Stimulated activated naive CD8-positive, alpha-beta T cell treated with anti-CD3 and anti-CD28 coated beads, Interleukin-15, Interleukin-2, amounts not matched to agents 100 U/mL and 50 U/mL, for 24 hours (primary cell): ENCODE measurements at regions not wholly inside any gene's neighbourhood (a gene's known extent, or its start where the extent isn't known, plus 50 kb on each side); places are given as distances from the start of the nearest gene placed in this dataset.
A peak's percentile ranks its signal among the peaks of the same experiment; 100 is the strongest.

Experiments
- ATAC-seq: fragments of 150-1000 bp; cut with Tn5 transposase; one replicate; pipeline ENCODE4 v1.10.0; 2021
- DNase-seq: peaks from one replicate; pipeline ENCODE4 v3.0.0; 2021

GRCh38 chr14:100468557-100468956 is 118.7 kb downstream of the BEGAIN start:
- DNase-seq (no peak), ATAC-seq (no peak)

- ATAC-seq = peak; percentile 77
- no peak for DNase-seq
These were observed 117.3 kb downstream of the BEGAIN start for GRCh38 chr14:100469632-100470522.

GRCh38 chr14:100470523-100470897 is 116.7 kb downstream of the BEGAIN start:
- DNase-seq (no peak), ATAC-seq (no peak)

- ATAC-seq (no peak), DNase-seq (no peak)
These were observed 115.7 kb downstream of the BEGAIN start for GRCh38 chr14:100471441-100472093.

- no peak for DNase-seq
- no peak for ATAC-seq
These were observed 115.1 kb downstream of the BEGAIN start for GRCh38 chr14:100472094-100472455.

GRCh38 chr14:100472491-100472890 is 114.7 kb downstream of the BEGAIN start:
- DNase-seq (no peak), ATAC-seq (no peak)

GRCh38 chr14:100473249-100473648 is 114.0 kb downstream of the BEGAIN start:
- no peak for DNase-seq
- ATAC-seq = no peak

GRCh38 chr14:100474196-100474595 is 113.0 kb downstream of the BEGAIN start:
- ATAC-seq (no peak), DNase-seq (no peak)

- ATAC-seq = no peak
- no peak for DNase-seq
These were observed 111.9 kb downstream of the BEGAIN start for GRCh38 chr14:100475268-100475667.

- ATAC-seq (no peak), DNase-seq (no peak)
These were observed 111.0 kb downstream of the BEGAIN start for GRCh38 chr14:100476012-100476822.

- DNase-seq (no peak), ATAC-seq (no peak)
These were observed 102.5 kb downstream of the BEGAIN start for GRCh38 chr14:100484531-100485267.

- peak; percentile 75 for DNase-seq
- ATAC-seq = peak; percentile 64
These were observed 101.0 kb downstream of the BEGAIN start for GRCh38 chr14:100486025-100486828.
